Calu3 (cell line): ENCODE measurements at regions not wholly inside any gene's neighbourhood (a gene's known extent, or its start where the extent isn't known, plus 50 kb on each side); places are given as distances from the start of the nearest gene placed in this dataset.

ENCODE experiments used
- BruUV-seq: library from RNA; stranded (reverse); fragments of 400-500 nt; replicated peaks from 2 replicates; lab custom pipeline; 2021; lab: Mats Ljungman, UMichigan
- CTCF ChIA-PET: fragments of 300-600 bp; sonication (Branson Sonifier 250); formaldehyde crosslinking; loops from one replicate; lab custom pipeline; 2022; ENCODE audit warnings: antibody characterized with exemption; lab: Charles Lee
- DNase-seq: peaks from one replicate; pipeline ENCODE4 v3.0.0; 2022
- H3K27ac Mint-ChIP-seq: one replicate; pipeline ENCODE4 v1.8.0; 2022; ENCODE audit warnings: mixed read lengths; ENCODE audit not compliant: unreplicated experiment
- H3K27me3 Mint-ChIP-seq: one replicate; pipeline ENCODE4 v1.8.0; 2022; ENCODE audit warnings: mixed read lengths; ENCODE audit not compliant: unreplicated experiment
- H3K36me3 Mint-ChIP-seq: one replicate; pipeline ENCODE4 v1.8.0; 2022; ENCODE audit warnings: mild to moderate bottlenecking, moderate library complexity, mixed read lengths; ENCODE audit not compliant: insufficient read depth, unreplicated experiment
- H3K4me1 Mint-ChIP-seq: one replicate; pipeline ENCODE4 v1.8.0; 2022; ENCODE audit warnings: mild to moderate bottlenecking, low read depth, mixed read lengths; ENCODE audit not compliant: unreplicated experiment
- H3K4me3 Mint-ChIP-seq: one replicate; pipeline ENCODE4 v1.8.0; 2022; ENCODE audit warnings: mild to moderate bottlenecking, low read depth, moderate library complexity, mixed read lengths; ENCODE audit not compliant: unreplicated experiment
- H3K9me3 Mint-ChIP-seq: one replicate; pipeline ENCODE4 v1.8.0; 2022; ENCODE audit warnings: low read depth, mixed read lengths; ENCODE audit not compliant: unreplicated experiment
- intact Hi-C: fragments of 100-400 bp; cut with micrococcal nuclease; formaldehyde crosslinking; loops from one replicate; pipeline ENCODE4 v1.10.0; 2022; ENCODE audit not compliant: unreplicated experiment
- TF ChIP-seq, protein P1 (sequence below): fragments of 200-600 bp; IDR thresholded peaks from one replicate; pipeline ENCODE4 v1.8.0; 2022; ENCODE audit warnings: antibody characterized with exemption; ENCODE audit not compliant: unreplicated experiment

GRCh38 chr2:119063177-119063576, 95.4 kb downstream of the C1QL2 start:
- DNase-seq, result no peak
- intact Hi-C loops, result no loop called here
- H3K4me1 Mint-ChIP-seq, result no peaks in the 10 kb centered on the region
- H3K36me3 Mint-ChIP-seq, result no peaks in the 10 kb centered on the region
- TF ChIP-seq, protein P1, sequence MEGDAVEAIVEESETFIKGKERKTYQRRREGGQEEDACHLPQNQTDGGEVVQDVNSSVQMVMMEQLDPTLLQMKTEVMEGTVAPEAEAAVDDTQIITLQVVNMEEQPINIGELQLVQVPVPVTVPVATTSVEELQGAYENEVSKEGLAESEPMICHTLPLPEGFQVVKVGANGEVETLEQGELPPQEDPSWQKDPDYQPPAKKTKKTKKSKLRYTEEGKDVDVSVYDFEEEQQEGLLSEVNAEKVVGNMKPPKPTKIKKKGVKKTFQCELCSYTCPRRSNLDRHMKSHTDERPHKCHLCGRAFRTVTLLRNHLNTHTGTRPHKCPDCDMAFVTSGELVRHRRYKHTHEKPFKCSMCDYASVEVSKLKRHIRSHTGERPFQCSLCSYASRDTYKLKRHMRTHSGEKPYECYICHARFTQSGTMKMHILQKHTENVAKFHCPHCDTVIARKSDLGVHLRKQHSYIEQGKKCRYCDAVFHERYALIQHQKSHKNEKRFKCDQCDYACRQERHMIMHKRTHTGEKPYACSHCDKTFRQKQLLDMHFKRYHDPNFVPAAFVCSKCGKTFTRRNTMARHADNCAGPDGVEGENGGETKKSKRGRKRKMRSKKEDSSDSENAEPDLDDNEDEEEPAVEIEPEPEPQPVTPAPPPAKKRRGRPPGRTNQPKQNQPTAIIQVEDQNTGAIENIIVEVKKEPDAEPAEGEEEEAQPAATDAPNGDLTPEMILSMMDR, result no peak
- peaks cover 16% of the 10 kb centered on the region for H3K27me3 Mint-ChIP-seq
- H3K9me3 Mint-ChIP-seq, result no peaks in the 10 kb centered on the region
- H3K27ac Mint-ChIP-seq, result no peak overlapping the region
- CTCF ChIA-PET, result no interaction called here
- no TSS peak for BruUV-seq
- no peak overlapping the region for H3K4me3 Mint-ChIP-seq

GRCh38 chr2:119062652-119063051, 95.9 kb downstream of the C1QL2 start:
- no peaks in the 10 kb centered on the region for H3K36me3 Mint-ChIP-seq
- H3K27ac Mint-ChIP-seq, result no peak overlapping the region
- BruUV-seq, result no TSS peak
- peaks cover 1% of the 10 kb centered on the region for H3K9me3 Mint-ChIP-seq
- peaks cover 21% of the 10 kb centered on the region for H3K27me3 Mint-ChIP-seq
- H3K4me1 Mint-ChIP-seq, result no peaks in the 10 kb centered on the region
- no peak overlapping the region for H3K4me3 Mint-ChIP-seq
- no peak for DNase-seq
- CTCF ChIA-PET, result interaction anchor here (1.1 kb wide), 1 partner anchor 16 kb away, joined by 3 read pairs; no protein-coding TSS in a partner anchor
- TF ChIP-seq, protein P1, result no peak
- intact Hi-C loops, result no loop called here

- no TSS peak for BruUV-seq
- CTCF ChIA-PET, result interaction anchor here (1.1 kb wide), 1 partner anchor 16 kb away, joined by 3 read pairs; no protein-coding TSS in a partner anchor
- Mint-ChIP-seq H3K4me3 (no peak overlapping the region), H3K4me1 (no peaks in the 10 kb centered on the region), H3K36me3 (no peaks in the 10 kb centered on the region), H3K9me3 (peaks cover 3% of the 10 kb centered on the region), H3K27me3 (peaks cover 26% of the 10 kb centered on the region), H3K27ac (no peak overlapping the region)
- TF ChIP-seq, protein P1, result no peak
- intact Hi-C loops, result no loop called here
- DNase-seq, result no peak
Observed at GRCh38 chr2:119062179-119062578, 96.4 kb downstream of the C1QL2 start.

DNA sequence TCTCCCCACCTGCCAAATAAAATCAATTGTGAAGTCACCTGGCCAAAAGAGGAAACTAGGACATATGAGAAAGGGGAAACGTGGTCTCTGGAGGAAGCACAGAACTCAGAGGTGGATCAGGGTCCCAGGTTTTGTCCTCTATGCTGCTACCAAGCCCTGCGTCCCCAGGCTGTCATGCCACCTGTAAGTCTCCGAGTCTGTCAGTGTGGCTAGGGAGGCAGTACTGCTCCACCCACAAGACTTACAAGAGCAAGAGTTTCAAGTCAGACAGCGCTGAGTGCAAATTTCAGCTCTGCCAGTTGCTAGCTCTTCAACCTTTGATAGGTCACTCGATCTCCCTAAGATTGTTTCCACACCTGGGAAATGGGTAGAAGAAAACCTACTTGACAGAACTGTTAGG, 98.6 kb downstream of the C1QL2 start:
- DNase-seq, result no peak
- peaks cover 42% of the 10 kb centered on the region for H3K27me3 Mint-ChIP-seq
- CTCF ChIA-PET, result no interaction called here

More for the DNA sequence above, 98.6 kb downstream of the C1QL2 start:
- intact Hi-C loops, result no loop called here
- no TSS peak for BruUV-seq
- TF ChIP-seq, protein P1, result no peak
- Mint-ChIP-seq H3K4me3 (no peak overlapping the region), H3K36me3 (no peaks in the 10 kb centered on the region), H3K9me3 (peaks cover 5% of the 10 kb centered on the region), H3K4me1 (no peaks in the 10 kb centered on the region), H3K27ac (no peak overlapping the region)
